NCI-H446 (cell line): ENCODE measurements at regions not wholly inside any gene's neighbourhood (a gene's known extent, or its start where the extent isn't known, plus 50 kb on each side); places are given as distances from the start of the nearest gene placed in this dataset.

ENCODE experiments used
- DNase-seq, 2 experiments: peaks; one replicate each; lab custom pipeline; 2025; lab: John Stamatoyannopoulos, UW

- DNase-seq: no peak
These were observed 326.3 kb downstream of the OSTF1 start for GRCh38 chr9:75414371-75415160.

GRCh38 chr9:75417471-75417870, 329.2 kb downstream of the OSTF1 start:
- no peak for DNase-seq

- no peak for DNase-seq
These were observed 330.2 kb downstream of the OSTF1 start for GRCh38 chr9:75418518-75418917.

GRCh38 chr9:75422944-75423522, 334.7 kb downstream of the OSTF1 start:
- DNase-seq: no peak

- no peak for DNase-seq
These were observed 341.5 kb downstream of the OSTF1 start for GRCh38 chr9:75429531-75430475.

- DNase-seq: no peak
These were observed 343.1 kb downstream of the OSTF1 start for GRCh38 chr9:75431375-75431774.

GRCh38 chr9:75432386-75432785, 344.1 kb downstream of the OSTF1 start:
- DNase-seq: no peak

GRCh38 chr9:75432888-75433287, 344.6 kb downstream of the OSTF1 start:
- no peak for DNase-seq

GRCh38 chr9:75438716-75439115, 350.4 kb downstream of the OSTF1 start:
- no peak for DNase-seq

- DNase-seq: no peak
These were observed 352.6 kb downstream of the OSTF1 start for GRCh38 chr9:75440914-75441313.

GRCh38 chr9:75445144-75445543, 356.8 kb downstream of the OSTF1 start:
- no peak for DNase-seq

- no peak for DNase-seq
These were observed 359.0 kb downstream of the OSTF1 start for GRCh38 chr9:75447281-75447680.

GRCh38 chr9:75448281-75448680, 360.0 kb downstream of the OSTF1 start:
- DNase-seq: no peak

- no peak for DNase-seq
These were observed 360.6 kb downstream of the OSTF1 start for GRCh38 chr9:75448955-75449354.

GRCh38 chr9:75451045-75451444, 362.7 kb downstream of the OSTF1 start:
- no peak for DNase-seq

- DNase-seq: no peak
These were observed 363.2 kb downstream of the OSTF1 start for GRCh38 chr9:75451505-75451904.

GRCh38 chr9:75452512-75452911, 364.2 kb downstream of the OSTF1 start:
- no peak for DNase-seq

- no peak for DNase-seq
These were observed 365.7 kb downstream of the OSTF1 start for GRCh38 chr9:75454043-75454442.

GRCh38 chr9:75454891-75455290, 366.6 kb downstream of the OSTF1 start:
- DNase-seq: no peak

- no peak for DNase-seq
These were observed 367.2 kb downstream of the OSTF1 start for GRCh38 chr9:75455444-75455921.

- DNase-seq: no peak
These were observed 368.4 kb downstream of the OSTF1 start for GRCh38 chr9:75456698-75457097.

- no peak for DNase-seq
These were observed 369.2 kb downstream of the OSTF1 start for GRCh38 chr9:75457474-75458011.
